OCI-LY7 (cell line): ENCODE measurements at regions not wholly inside any gene's neighbourhood (a gene's known extent, or its start where the extent isn't known, plus 50 kb on each side); places are given as distances from the start of the nearest gene placed in this dataset.

Source experiments
- BruUV-seq: library from RNA; stranded (reverse); fragments of 400-500 nt; replicated peaks from 2 replicates; lab custom pipeline; 2021; lab: Mats Ljungman, UMichigan
- CTCF ChIA-PET: fragments of 300-600 bp; sonication (Branson Sonifier 250); formaldehyde crosslinking; loops from one replicate; lab custom pipeline; 2022; ENCODE audit warnings: antibody characterized with exemption; ENCODE audit not compliant: unreplicated experiment; lab: Charles Lee
- POLR2A ChIA-PET: fragments of 300-600 bp; sonication (Branson Sonifier 250); formaldehyde crosslinking; loops from one replicate; lab custom pipeline; 2022; ENCODE audit warnings: antibody characterized with exemption; lab: Charles Lee
- DNase-seq: peaks from one replicate; pipeline ENCODE4 v3.0.0-alpha.2; 2015; ENCODE audit warnings: low spot score
- H2AFZ ChIP-seq: fragments of 200-600 bp; sonication (generic), shearing (Covaris generic); 2 replicates; pipeline ENCODE4 v1.6.1; 2014; ENCODE audit warnings: mild to moderate bottlenecking, antibody characterized with exemption, low read length, moderate library complexity
- H3K27ac ChIP-seq: fragments of 200-600 bp; sonication (generic); 2 replicates; pipeline ENCODE4 v1.5.1; 2014; ENCODE audit warnings: mixed run types, low read depth, mild to moderate bottlenecking, moderate library complexity, low read length, inconsistent platforms; ENCODE audit not compliant: poor library complexity, severe bottlenecking
- H3K36me3 ChIP-seq: fragments of 200-600 bp; sonication (generic); 2 replicates; pipeline ENCODE4 v1.6.1; 2014; ENCODE audit warnings: mild to moderate bottlenecking, antibody characterized with exemption, low read length, moderate library complexity, mixed read lengths; ENCODE audit not compliant: insufficient read depth
- H3K4me1 ChIP-seq: fragments of 200-600 bp; sonication (generic); 2 replicates; pipeline ENCODE4 v1.5.1; 2014; ENCODE audit warnings: mild to moderate bottlenecking, low read length; ENCODE audit not compliant: insufficient read depth, poor library complexity, severe bottlenecking
- H3K4me2 ChIP-seq: fragments of 200-600 bp; sonication (generic); 2 replicates; pipeline ENCODE4 v1.6.1; 2014; ENCODE audit warnings: mild to moderate bottlenecking, low read length
- H3K4me3 ChIP-seq: fragments of 200-600 bp; sonication (generic); 2 replicates; pipeline ENCODE4 v1.5.1; 2014; ENCODE audit warnings: mild to moderate bottlenecking, low read depth, low read length; ENCODE audit not compliant: poor library complexity, severe bottlenecking
- H3K79me2 ChIP-seq: fragments of 200-600 bp; sonication (generic); 2 replicates; pipeline ENCODE4 v1.6.1; 2016; ENCODE audit warnings: low read depth, mild to moderate bottlenecking, low read length, moderate library complexity, mixed read lengths; ENCODE audit not compliant: insufficient read depth
- H3K9me2 ChIP-seq: fragments of 200-600 bp; sonication (generic); 2 replicates; pipeline ENCODE4 v1.6.1; 2016; ENCODE audit warnings: mild to moderate bottlenecking, low read length, mixed read lengths; ENCODE audit not compliant: insufficient read depth
- H3K9me3 ChIP-seq: fragments of 200-600 bp; sonication (generic); 2 replicates; pipeline ENCODE4 v1.6.1; 2014; ENCODE audit warnings: mild to moderate bottlenecking, mixed run types, low read length, mixed read lengths
- H4K20me1 ChIP-seq: fragments of 200-600 bp; sonication (generic); 2 replicates; pipeline ENCODE4 v1.6.1; 2014; ENCODE audit warnings: mild to moderate bottlenecking, antibody characterized with exemption, low read length, moderate library complexity, mixed read lengths; ENCODE audit not compliant: insufficient read depth
- CTCF ChIP-seq: fragments of 200-600 bp; sonication (generic); conservative IDR thresholded peaks from 2 replicates; pipeline ENCODE4 v1.5.1; 2014; ENCODE audit warnings: mild to moderate bottlenecking, antibody characterized with exemption, low read length, moderate library complexity, mixed read lengths
- EZH2phosphoT487 ChIP-seq: fragments of 200-600 bp; sonication (generic); IDR thresholded peaks from 2 replicates; pipeline ENCODE4 v1.6.1; 2018; ENCODE audit warnings: low read depth, borderline replicate concordance, mild to moderate bottlenecking, mixed run types, antibody characterized with exemption, low read length, moderate library complexity, mixed read lengths
- intact Hi-C: fragments of 100-400 bp; cut with micrococcal nuclease; formaldehyde crosslinking; loops from one replicate; pipeline ENCODE4 v1.10.0; 2022; ENCODE audit not compliant: unreplicated experiment

DNA sequence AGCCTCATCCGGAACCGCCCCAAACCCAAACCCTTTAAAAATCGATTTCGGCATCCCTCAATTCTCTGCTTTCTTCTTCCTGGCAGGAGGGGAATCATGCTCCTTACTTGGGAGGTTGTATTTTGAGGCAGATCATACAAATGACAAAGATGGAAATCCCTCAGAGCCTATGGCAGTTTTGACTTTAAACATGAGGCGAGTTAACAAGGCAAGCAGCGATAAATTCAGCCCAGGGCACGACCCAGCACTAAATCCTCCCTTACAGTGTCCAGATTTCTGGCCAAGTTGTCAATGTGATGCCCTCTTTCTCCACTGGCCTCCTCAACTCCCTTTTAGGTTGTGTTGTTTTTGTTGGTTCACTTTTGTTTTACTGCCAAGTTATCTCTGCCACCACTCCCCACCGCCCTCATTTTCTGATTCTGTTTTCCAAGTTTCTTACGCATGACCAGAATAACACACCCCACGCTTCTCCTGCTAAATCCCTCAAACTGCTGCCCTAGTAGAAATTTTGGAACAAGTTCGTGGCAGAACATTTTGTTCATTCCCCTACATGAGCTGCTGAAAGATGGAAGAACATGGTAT lies 68.3 kb downstream of the CTAGE1 start:
- BruUV-seq, result no TSS peak
- TF ChIP-seq EZH2phosphoT487, result no peak
- no peak for TF ChIP-seq CTCF
- Histone ChIP-seq H4K20me1 (no peaks in the 10 kb centered on the region), H3K36me3 (no peaks in the 10 kb centered on the region), H3K9me2 (no peaks in the 10 kb centered on the region), H2AFZ (no peak overlapping the region), H3K4me3 (no peak overlapping the region), H3K9me3 (no peaks in the 10 kb centered on the region), H3K79me2 (no peaks in the 10 kb centered on the region), H3K4me2 (no peak overlapping the region), H3K4me1 (no peaks in the 10 kb centered on the region), H3K27ac (no peak overlapping the region)
- ChIA-PET CTCF (interaction anchor here (0.6 kb wide), 1 partner anchor 632 kb away, joined by 3 read pairs; no protein-coding TSS in a partner anchor), POLR2A (no interaction called here)
- no peak for DNase-seq
- intact Hi-C loops, result no loop called here

DNA sequence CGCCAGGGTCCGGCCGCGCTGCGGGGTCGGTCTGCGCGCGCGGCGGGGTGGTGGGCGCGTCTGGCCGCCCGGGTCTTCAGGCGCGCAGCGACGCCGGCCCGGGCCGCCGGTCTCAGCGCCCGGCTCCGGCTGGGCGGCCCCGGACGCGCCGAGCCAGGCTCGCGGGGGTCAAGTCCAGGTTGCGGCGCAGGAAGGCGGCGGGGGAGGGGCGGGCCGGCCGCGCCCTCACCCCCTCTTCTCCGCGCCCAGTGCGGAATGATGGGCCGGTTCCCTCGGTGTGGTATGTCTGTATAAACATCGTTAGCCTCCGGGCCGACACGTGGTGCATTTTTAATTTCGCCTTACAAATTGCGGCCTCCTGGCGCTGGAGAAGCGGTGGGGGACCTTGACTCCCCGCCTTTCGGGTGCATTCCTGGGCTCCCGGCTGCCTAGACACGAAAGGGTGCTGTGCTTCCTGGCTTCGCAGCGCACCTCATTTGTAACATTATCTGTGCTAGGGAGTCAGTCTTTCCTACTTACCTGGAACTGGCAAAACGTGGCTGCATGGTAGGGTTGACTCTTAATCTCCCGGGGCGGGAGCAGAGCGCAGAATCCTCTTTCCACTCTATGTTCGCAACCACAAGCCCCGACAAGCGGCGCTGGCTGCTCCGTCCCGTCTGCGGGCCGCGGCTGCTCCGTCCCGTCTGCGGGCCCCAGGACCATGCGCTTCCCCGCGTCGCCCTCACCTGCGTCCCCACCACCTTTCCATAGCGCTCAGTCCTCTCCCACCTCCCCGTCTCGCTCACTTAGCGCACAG lies 69.0 kb downstream of the CTAGE1 start:
- Histone ChIP-seq H3K79me2 (no peaks in the 10 kb centered on the region), H3K4me1 (no peaks in the 10 kb centered on the region), H3K9me2 (no peaks in the 10 kb centered on the region), H4K20me1 (no peaks in the 10 kb centered on the region), H3K36me3 (no peaks in the 10 kb centered on the region), H2AFZ (no peak overlapping the region), H3K4me2 (no peak overlapping the region), H3K27ac (no peak overlapping the region), H3K4me3 (no peak overlapping the region), H3K9me3 (no peaks in the 10 kb centered on the region)
- ChIA-PET POLR2A (no interaction called here), CTCF (no interaction called here)
- intact Hi-C loops, result no loop called here
- no peak for TF ChIP-seq CTCF
- BruUV-seq, result no TSS peak
- no peak for DNase-seq
